ENCODE measurements at regions not wholly inside any gene's neighbourhood (a gene's known extent, or its start where the extent isn't known, plus 50 kb on each side); places are given as distances from the start of the nearest gene placed in this dataset.

- DNase-seq (ENCODE audit: low spot score): no peak
- intact Hi-C loops (cut with DNase I): no loop called here
Observed at GRCh38 chr4:23162275-23162674, 469.5 kb downstream of the GBA3 start.

- no peak for DNase-seq (ENCODE audit: low spot score)
- intact Hi-C loops (cut with DNase I): no loop called here
Observed at GRCh38 chr4:23161787-23162186, 469.1 kb downstream of the GBA3 start.

- intact Hi-C loops (cut with DNase I): no loop called here
Observed at GRCh38 chr4:23153076-23153475, 460.3 kb downstream of the GBA3 start.

GRCh38 chr4:23149815-23150214, 457.1 kb downstream of the GBA3 start:
- intact Hi-C loops (cut with DNase I): no loop called here
- no peak for DNase-seq (ENCODE audit: low spot score)

More at GRCh38 chr4:23153076-23153475, 460.3 kb downstream of the GBA3 start:
- no peak for DNase-seq (ENCODE audit: low spot score)

GRCh38 chr4:23144707-23145106, 452.0 kb downstream of the GBA3 start:
- intact Hi-C loops (cut with DNase I): no loop called here

GRCh38 chr4:23135792-23136645, 443.3 kb downstream of the GBA3 start:
- intact Hi-C loops (cut with DNase I): no loop called here
- DNase-seq (ENCODE audit: low spot score): no peak

More at GRCh38 chr4:23144707-23145106, 452.0 kb downstream of the GBA3 start:
- no peak for DNase-seq (ENCODE audit: low spot score)

- no peak for DNase-seq (ENCODE audit: low spot score)
- intact Hi-C loops (cut with DNase I): no loop called here
Observed at GRCh38 chr4:23134331-23134730, 441.6 kb downstream of the GBA3 start.

GRCh38 chr4:23130845-23131244, 438.1 kb downstream of the GBA3 start:
- DNase-seq (ENCODE audit: low spot score): no peak

GRCh38 chr4:23125118-23125517, 432.4 kb downstream of the GBA3 start:
- intact Hi-C loops (cut with DNase I): no loop called here
- no peak for DNase-seq (ENCODE audit: low spot score)

More at GRCh38 chr4:23130845-23131244, 438.1 kb downstream of the GBA3 start:
- intact Hi-C loops (cut with DNase I): no loop called here

GRCh38 chr4:23122666-23123400, 430.1 kb downstream of the GBA3 start:
- DNase-seq (ENCODE audit: low spot score): no peak

GRCh38 chr4:23120374-23120773, 427.6 kb downstream of the GBA3 start:
- DNase-seq (ENCODE audit: low spot score): no peak
- intact Hi-C loops (cut with DNase I): no loop called here

More at GRCh38 chr4:23122666-23123400, 430.1 kb downstream of the GBA3 start:
- intact Hi-C loops (cut with DNase I): no loop called here

GRCh38 chr4:23117826-23118225, 425.1 kb downstream of the GBA3 start:
- intact Hi-C loops (cut with DNase I): no loop called here
- no peak for DNase-seq (ENCODE audit: low spot score)

GRCh38 chr4:23114538-23114937, 421.8 kb downstream of the GBA3 start:
- intact Hi-C loops (cut with DNase I): loop anchor here in 1 of 2 donors (1.0 kb wide), 1 partner anchor 34 kb away; no protein-coding TSS in a partner anchor
- DNase-seq (ENCODE audit: low spot score): no peak

GRCh38 chr4:23113104-23113503, 420.4 kb downstream of the GBA3 start:
- DNase-seq (ENCODE audit: low spot score): no peak
- intact Hi-C loops (cut with DNase I): no loop called here

- DNase-seq (ENCODE audit: low spot score): no peak
- intact Hi-C loops (cut with DNase I): no loop called here
Observed at GRCh38 chr4:23106516-23106915, 413.8 kb downstream of the GBA3 start.

- intact Hi-C loops (cut with DNase I): no loop called here
- DNase-seq (ENCODE audit: low spot score): no peak
Observed at GRCh38 chr4:23105759-23106370, 413.1 kb downstream of the GBA3 start.

GRCh38 chr4:23097251-23097650, 404.5 kb downstream of the GBA3 start:
- no peak for DNase-seq (ENCODE audit: low spot score)
- intact Hi-C loops (cut with DNase I): no loop called here

- intact Hi-C loops (cut with DNase I): no loop called here
- DNase-seq (ENCODE audit: low spot score): no peak
Observed at GRCh38 chr4:23091711-23092110, 399.0 kb downstream of the GBA3 start.

- intact Hi-C loops (cut with DNase I): no loop called here
- no peak for DNase-seq (ENCODE audit: low spot score)
Observed at GRCh38 chr4:23085249-23085568, 392.5 kb downstream of the GBA3 start.

- no peak for DNase-seq (ENCODE audit: low spot score)
- intact Hi-C loops (cut with DNase I): no loop called here
Observed at GRCh38 chr4:23084559-23085248, 392.0 kb downstream of the GBA3 start.
